Dermis blood vessel endothelial cell (primary cell): ENCODE measurements at regions not wholly inside any gene's neighbourhood (a gene's known extent, or its start where the extent isn't known, plus 50 kb on each side); places are given as distances from the start of the nearest gene placed in this dataset.

Experiments used
- DNase-seq: peaks from one replicate; pipeline ENCODE4 v3.0.0; 2010

- DNase-seq = no peak
Observed at GRCh38 chr13:74707291-74707690, 573.1 kb upstream of the KLF12 start.

GRCh38 chr13:74706801-74707200 lies 572.6 kb upstream of the KLF12 start:
- no peak for DNase-seq

- DNase-seq = no peak
Observed at GRCh38 chr13:74705438-74705837, 571.2 kb upstream of the KLF12 start.

GRCh38 chr13:74703855-74704387 lies 569.7 kb upstream of the KLF12 start:
- DNase-seq = no peak

GRCh38 chr13:74696148-74696922 lies 562.1 kb upstream of the KLF12 start:
- no peak for DNase-seq

- DNase-seq = no peak
Observed at GRCh38 chr13:74695021-74695800, 561.0 kb upstream of the KLF12 start.

GRCh38 chr13:74687442-74688182 lies 553.4 kb upstream of the KLF12 start:
- DNase-seq = peak; percentile 86

- DNase-seq = peak; percentile 41
Observed at GRCh38 chr13:74683411-74683810, 549.2 kb upstream of the KLF12 start.

- no peak for DNase-seq
Observed at GRCh38 chr13:74682746-74683145, 548.5 kb upstream of the KLF12 start.

GRCh38 chr13:74681891-74682290 lies 547.7 kb upstream of the KLF12 start:
- no peak for DNase-seq

GRCh38 chr13:74678308-74678965 lies 544.2 kb upstream of the KLF12 start:
- no peak for DNase-seq

- DNase-seq = no peak
Observed at GRCh38 chr13:74675972-74676371, 541.8 kb upstream of the KLF12 start.

GRCh38 chr13:74675182-74675581 lies 541.0 kb upstream of the KLF12 start:
- DNase-seq = peak; percentile 2

- no peak for DNase-seq
Observed at GRCh38 chr13:74674720-74675119, 540.5 kb upstream of the KLF12 start.

GRCh38 chr13:74669149-74669548 lies 534.9 kb upstream of the KLF12 start:
- no peak for DNase-seq

GRCh38 chr13:74667656-74668203 lies 533.5 kb upstream of the KLF12 start:
- DNase-seq = no peak

GRCh38 chr13:74662905-74663304 lies 528.7 kb upstream of the KLF12 start:
- no peak for DNase-seq

GRCh38 chr13:74661851-74662250 lies 527.6 kb upstream of the KLF12 start:
- DNase-seq = no peak

GRCh38 chr13:74657765-74658164 lies 523.6 kb upstream of the KLF12 start:
- DNase-seq = no peak

- DNase-seq = no peak
Observed at GRCh38 chr13:74651121-74651520, 516.9 kb upstream of the KLF12 start.

GRCh38 chr13:74647991-74648390 lies 513.8 kb upstream of the KLF12 start:
- no peak for DNase-seq

GRCh38 chr13:74647211-74647610 lies 513.0 kb upstream of the KLF12 start:
- no peak for DNase-seq
